D721Med (cell line): ENCODE measurements at regions not wholly inside any gene's neighbourhood (a gene's known extent, or its start where the extent isn't known, plus 50 kb on each side); places are given as distances from the start of the nearest gene placed in this dataset.

Source experiments
- DNase-seq: peaks from one replicate; pipeline ENCODE4 v3.0.0; 2011; ENCODE audit warnings: low spot score; ENCODE audit not compliant: insufficient read length
- FAIRE-seq: peaks from 2 replicates; lab custom pipeline; 2011; peaks lifted over from hg19 to GRCh38; lab: Jason Lieb, UNC
- CTCF ChIP-seq: IDR thresholded peaks from 2 replicates; pipeline ENCODE4 v1.5.1; 2012; ENCODE audit warnings: mild to moderate bottlenecking, control low read depth; ENCODE audit not compliant: insufficient read depth; ENCODE audit errors: missing control alignments

GRCh38 chr20:6705926-6706548 lies 61.4 kb upstream of the BMP2 start:
- FAIRE-seq (no peak), DNase-seq (no peak)
- TF ChIP-seq CTCF, result no peak

- DNase-seq (no peak), FAIRE-seq (no peak)
- no peak for TF ChIP-seq CTCF
Measured at GRCh38 chr20:6705106-6705766, 62.2 kb upstream of the BMP2 start.

- FAIRE-seq (no peak), DNase-seq (no peak)
- no peak for TF ChIP-seq CTCF
Measured at GRCh38 chr20:6704132-6704861, 63.2 kb upstream of the BMP2 start.

- DNase-seq, result no peak
- TF ChIP-seq CTCF, result no peak
- FAIRE-seq, result no peak
Measured at GRCh38 chr20:6703656-6704055, 63.8 kb upstream of the BMP2 start.

DNA sequence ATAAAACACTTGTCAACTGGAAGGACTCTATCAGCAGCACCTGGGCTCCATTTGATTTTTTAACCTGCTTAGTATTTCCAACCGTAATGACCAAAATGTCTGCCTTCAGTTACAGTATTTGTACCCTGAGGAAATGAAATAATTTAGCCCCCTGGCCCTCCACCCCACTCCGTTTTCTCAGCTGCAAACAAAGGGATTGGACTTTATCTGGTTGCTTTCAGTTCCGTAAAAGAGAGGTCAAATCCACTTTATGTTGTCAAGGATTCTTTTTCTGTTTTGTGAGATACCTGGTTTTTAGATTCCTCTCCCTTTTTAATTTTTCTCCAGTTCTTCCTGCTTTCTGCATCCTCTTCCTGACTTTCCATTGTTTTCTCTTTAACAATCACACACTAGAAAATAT lies 64.4 kb upstream of the BMP2 start:
- TF ChIP-seq CTCF, result no peak
- FAIRE-seq (no peak), DNase-seq (no peak)

DNA sequence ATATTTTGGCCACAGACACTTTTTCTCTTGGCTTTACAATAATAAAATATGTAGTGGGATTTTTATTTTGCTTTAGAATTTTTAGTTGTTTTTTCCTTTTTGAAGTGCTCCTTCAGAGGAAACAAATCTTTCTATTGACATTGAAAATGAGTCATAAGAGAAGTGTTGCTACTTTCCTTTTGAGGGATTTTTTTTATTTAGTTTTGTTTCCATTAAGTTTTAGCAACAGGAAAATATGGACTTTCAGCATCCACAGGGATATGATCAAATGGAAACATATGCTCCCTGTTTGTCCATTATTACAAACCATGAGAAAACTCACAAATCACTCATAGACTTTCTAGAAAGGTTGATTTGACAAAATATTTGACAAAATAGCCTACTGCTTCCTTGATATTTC lies 65.3 kb upstream of the BMP2 start:
- DNase-seq (no peak), FAIRE-seq (no peak)
- TF ChIP-seq CTCF, result no peak
